SKM-1 treated with dmso at 0.1 percent for 144 hours (cell line): ENCODE measurements at regions not wholly inside any gene's neighbourhood (a gene's known extent, or its start where the extent isn't known, plus 50 kb on each side); places are given as distances from the start of the nearest gene placed in this dataset.
"Not testable (repeated sequence)": the region's sequence is repeated elsewhere in the genome, so short reads cannot be mapped to it uniquely, and the experiment has no call there.

ENCODE experiments used
- DNase-seq: peaks from one replicate; lab custom pipeline; 2025; ENCODE audit not compliant: unreplicated experiment; lab: John Stamatoyannopoulos, UW

DNA sequence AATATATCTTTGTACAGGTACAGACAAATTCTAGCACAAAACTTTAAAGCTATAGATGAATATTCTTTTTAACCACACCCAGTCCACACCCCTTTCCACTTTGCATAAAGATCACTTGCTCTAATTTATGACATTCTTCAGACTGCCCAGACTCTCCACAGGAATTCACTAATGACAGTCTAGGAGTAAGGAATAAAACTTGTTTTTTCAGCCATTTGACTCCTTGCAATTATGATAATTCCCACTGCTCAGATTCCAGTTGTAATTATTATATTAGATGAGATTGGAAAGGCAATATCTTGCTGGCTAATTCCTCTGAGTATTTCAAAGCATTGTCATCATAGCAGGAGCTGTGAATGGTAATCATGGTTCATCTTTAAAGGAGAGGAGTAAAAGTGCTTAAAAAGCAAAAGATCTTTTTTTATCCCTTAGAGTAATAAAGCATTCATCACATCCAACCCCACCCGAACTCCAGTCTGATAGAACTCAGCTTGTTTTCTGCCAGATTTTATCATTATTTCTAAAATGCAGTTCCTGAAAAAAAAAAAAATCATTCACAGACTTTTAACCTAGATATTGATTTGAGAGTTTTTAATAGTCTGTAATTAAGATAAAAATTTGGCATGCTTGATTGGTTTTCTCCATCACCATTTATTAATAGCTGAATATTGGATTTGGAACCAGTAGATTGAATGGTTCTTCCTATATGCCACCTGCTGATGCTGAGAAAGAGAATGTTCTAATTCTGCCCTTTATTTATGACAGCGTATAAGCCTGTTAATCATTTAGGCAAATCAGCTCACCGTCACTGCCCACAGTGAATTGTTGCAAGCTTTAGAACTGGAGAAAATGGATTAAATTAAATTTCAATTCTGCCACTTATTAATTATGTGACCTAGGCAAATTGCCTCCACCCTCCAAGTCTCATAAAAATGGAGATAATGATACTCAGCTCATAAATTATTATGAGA lies 93.9 kb upstream of the RASSF8 start:
- DNase-seq, result no peak

DNA sequence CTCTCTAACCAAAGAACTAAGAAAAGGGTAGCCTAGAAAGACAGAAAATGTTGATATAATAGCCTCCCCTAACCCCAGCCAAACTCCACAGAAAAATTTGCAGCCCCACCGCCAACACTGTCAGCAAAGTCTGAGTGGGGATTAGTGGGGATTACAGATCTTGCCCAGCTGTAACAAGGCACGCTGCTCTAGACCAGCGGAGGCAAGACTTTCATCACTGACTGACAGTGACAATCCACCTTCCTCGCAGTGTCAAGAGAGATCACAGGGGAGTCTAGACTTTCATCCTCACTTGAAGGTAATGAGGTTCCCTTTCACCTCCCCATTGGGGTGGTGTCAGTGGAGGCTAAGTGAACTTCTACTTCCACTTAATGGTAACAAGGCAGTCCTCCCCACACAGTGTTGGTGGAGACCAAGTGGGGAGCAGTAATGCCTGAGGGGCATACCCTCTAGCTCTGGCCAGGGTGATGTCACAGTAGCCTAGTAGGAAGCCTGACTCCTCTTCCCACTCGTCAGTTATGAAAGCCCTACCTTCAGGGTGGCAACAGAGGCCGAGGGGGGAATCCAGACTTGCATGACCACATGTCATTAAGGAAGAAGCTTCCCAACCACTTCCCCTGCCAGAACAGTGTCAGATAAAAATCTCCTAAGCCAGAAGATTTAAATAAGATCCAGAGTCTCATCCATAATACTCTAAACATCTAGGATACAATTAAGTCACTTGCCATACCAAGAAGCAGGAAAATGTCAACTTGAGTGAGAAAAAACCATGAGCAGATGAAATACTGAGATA lies 91.7 kb upstream of the RASSF8 start:
- no peak for DNase-seq

DNA sequence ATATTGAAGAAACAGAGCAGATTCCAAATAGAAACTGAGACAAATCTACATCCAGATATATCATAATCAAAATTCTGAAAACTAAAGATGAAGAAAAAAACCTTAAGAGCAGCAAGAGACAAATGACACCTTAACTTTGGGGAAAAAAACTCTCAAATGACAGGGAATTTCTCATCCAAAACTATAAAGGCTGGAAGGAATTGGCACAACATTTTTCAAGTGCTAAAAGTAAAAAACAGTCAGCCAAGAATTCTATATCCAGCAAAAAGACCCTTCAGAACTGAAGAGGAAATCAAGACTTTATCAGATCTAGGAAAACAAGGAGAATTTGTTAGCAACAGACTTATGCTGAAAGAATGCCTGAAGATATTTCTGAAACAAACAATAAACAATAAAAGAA lies 90.3 kb upstream of the RASSF8 start:
- DNase-seq, result no peak

DNA sequence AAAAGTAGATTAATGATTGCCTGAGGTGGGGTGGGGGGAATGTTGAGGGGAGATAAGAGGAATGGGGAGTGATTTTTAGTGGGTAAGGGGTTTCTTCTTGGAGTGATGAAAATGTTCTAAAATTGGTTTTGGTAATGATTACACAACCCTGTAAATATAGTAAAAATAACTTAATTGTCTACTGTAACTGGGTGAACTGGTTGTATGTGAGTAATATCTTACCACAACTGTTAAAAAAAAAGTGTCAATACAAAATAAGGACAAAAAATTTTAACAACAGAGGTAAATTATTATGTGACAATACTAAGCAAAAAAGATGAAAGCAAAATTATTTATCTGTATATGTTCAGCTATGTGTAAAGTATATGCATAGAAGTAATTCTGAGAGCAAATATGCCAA lies 86.3 kb upstream of the RASSF8 start:
- DNase-seq, result no peak

- no peak for DNase-seq
These were observed 82.8 kb upstream of the RASSF8 start for GRCh38 chr12:25875661-25876060.

GRCh38 chr12:25876383-25877045 lies 82.0 kb upstream of the RASSF8 start:
- DNase-seq, result no peak

DNA sequence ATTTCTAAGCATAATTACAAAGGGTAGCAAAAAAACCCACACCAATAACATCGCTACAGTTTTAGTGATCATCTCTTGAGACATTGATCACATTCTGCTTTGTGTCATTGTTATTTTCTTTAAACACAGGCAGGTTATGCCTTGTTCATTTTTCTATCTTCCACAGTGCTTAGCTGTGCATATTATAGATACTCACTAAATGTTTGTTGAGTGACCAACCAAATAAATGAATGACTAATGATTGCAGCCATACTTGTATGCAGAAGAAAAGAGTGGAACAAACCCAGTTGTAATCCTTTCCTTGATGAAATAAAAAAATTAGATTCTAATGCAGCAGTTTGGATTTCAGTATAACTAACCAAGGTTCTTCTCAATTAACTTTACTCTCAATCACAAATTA lies 81.0 kb upstream of the RASSF8 start:
- no peak for DNase-seq

DNA sequence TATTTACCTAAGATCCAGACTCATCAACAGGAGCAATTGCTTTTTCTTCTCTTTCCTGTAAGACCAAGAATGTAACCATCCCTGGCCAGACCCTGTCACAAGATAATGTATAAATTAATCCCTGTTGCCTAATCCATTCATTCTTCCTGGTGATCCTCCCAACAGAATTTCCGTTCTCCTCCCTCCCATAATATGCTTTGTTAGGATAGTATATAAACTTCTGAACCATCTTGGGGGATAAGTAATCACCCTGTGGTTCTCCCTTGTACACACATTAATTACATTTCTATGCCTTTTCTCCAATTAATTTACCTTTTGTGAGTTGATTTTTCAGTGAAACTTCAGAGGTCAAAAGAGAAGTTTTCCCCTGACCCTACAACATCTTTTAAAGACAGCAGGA lies 76.2 kb upstream of the RASSF8 start:
- DNase-seq, result no peak

DNA sequence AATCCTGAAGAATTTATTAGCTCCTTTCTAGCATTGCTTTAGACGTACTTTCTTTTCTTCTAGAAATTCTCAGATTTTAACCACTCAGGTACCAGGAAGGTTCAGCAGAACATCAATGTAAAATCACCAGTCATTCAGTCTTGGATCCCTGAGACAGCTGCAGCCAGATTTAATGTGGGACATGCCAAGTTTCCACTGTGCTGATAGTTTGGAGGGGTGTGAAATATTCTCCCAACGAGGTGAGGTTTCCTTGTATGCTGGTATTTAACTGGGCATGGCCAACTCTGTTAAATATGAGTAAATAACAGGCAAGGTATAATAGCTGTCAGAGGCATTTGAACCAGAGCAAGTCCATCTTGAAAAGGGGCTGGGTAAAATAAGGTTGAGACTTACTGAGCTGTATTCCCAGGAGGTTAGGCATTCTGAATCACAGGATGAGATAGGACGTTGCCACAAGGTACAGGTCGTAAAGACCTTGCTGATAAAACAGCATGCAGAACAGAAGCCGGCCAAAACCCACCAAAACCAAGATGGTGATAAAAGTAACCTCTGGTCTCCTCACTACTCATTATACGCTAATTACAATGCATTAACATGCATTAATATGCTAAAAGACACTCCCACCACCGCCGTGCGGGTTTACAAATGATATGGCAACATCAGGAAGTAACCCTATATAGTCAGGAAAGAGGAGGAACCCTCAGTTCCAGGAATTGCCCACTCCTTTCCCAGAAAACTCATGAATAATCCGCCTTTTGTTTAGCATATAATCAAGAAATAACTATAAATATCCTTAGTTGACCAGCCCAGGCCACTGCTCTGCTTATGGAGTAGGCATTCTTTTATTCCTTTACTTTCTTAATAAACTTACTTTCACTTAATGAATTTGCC lies 75.2 kb upstream of the RASSF8 start:
- DNase-seq, result no peak

- no peak for DNase-seq
These were observed 74.2 kb upstream of the RASSF8 start for GRCh38 chr12:25884024-25884919.

GRCh38 chr12:25884920-25885234 lies 73.6 kb upstream of the RASSF8 start:
- DNase-seq, result no peak

DNA sequence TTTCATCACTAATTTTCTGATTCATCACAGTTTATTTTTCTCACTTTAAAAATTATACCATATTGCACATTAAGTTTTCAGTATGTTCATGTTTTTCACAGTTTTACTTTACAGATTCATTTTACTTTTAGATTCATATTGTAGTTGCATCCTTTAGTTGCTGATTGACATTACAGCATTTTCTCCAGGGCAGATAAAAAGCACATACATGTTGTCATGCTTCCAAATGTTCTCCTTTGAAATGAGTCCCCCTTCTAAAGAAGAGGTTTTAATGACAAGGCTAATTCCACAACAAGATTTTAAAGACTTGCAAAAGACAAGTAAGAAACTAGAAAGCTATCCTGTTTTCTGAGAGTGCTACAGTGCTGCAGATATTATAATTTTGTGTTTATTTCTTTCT lies 72.1 kb upstream of the RASSF8 start:
- DNase-seq, result no peak

DNA sequence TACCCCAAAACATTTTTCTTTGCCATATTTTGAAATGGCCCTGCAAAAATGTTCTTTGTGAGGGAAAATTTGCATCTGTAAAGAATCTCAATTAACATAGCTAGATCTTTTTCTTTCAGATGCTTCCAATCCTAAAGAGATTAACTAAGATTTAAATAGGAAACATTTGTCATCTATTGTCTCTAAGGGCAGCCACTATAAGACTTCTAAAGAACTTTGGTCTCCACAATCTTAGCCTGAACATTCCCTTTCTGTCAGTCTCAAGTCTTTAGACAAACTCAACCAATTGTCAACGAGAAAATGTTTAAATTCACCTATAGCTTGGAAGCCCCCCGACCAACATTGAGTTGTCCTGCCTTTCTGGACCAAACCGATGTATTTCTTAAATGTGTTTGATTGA lies 71.1 kb upstream of the RASSF8 start:
- DNase-seq, result no peak

GRCh38 chr12:25889185-25889584 lies 69.3 kb upstream of the RASSF8 start:
- DNase-seq, result no peak

- DNase-seq, result not testable (repeated sequence)
These were observed 67.4 kb upstream of the RASSF8 start for GRCh38 chr12:25891095-25891494.

DNA sequence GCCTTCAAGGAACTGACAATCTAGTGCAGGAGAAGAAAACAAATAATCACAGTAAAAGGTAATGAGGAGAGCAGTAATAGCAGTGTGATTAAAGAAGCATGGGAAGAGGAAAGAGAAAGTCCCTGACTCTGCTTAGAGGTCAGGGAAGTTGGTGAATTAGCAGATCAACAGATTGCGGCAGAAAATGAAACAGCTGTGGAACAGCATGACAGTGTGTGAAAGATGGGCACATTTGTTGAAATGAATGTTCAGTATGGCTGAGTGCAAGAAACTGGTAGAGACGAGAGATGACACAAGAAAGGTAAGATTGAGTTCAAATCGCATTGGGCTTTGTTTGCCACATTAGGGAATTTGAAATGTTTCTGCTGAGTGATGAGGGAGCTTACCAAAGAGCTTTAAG lies 63.7 kb upstream of the RASSF8 start:
- no peak for DNase-seq

- peak; percentile 14 for DNase-seq
These were observed 61.5 kb upstream of the RASSF8 start for GRCh38 chr12:25896981-25897380.

DNA sequence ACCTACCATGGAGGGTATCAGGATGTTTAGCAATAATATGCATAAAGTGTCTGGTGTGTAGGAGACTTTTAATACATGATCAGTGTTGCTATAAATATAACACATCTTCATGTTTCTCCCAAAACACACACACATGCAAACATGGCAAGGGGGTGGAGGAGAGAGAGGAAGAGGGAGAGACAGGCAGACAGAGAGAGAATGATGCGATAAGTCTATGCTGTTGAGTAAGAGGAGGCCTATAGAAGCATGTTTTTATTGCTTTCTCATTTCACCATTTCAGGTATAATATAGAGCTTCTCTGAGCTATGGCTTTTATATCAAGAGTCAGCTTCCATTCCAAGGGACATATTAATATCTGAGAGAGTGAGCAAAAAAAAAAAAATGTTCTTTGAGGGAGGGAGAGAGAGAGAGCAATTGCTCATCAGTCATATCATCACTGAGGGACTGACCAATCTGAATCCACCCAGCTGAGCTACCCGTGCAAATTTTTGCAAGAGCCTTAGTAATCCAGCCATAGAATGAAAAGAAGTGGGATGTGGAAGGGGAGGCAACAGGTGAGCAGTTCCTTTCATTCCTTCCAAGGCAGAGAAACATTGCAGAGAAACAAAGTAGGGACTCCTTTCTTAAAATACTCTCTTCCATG lies 54.8 kb upstream of the RASSF8 start:
- DNase-seq, result no peak

DNA sequence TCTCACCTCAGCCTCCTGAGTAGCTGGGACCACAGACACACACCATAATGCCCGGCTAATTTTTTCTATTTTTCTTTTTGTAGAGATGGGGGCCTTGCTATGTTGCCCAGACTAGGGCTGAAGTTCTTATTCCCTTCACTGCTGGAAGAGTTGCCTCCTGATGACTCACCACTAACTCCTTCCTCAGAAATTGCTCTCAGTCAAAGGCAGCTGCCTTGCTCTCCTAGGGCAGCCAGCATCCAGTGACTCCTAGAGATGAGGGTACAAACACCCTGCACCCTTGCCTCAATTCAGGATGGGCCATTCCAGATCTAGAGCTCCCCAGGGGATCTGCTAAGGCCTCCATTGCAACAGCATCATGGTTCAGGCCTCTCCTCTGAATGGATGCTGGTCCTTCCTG lies 54.0 kb upstream of the RASSF8 start:
- DNase-seq, result no peak
